ENCODE measurements at regions not wholly inside any gene's neighbourhood (a gene's known extent, or its start where the extent isn't known, plus 50 kb on each side); places are given as distances from the start of the nearest gene placed in this dataset.

GRCh38 chrX:11953615-11954014 lies 184.7 kb upstream of the FRMPD4 start:
- DNase-seq: no peak

- DNase-seq: no peak
Observed at GRCh38 chrX:11954176-11954575, 184.1 kb upstream of the FRMPD4 start.

- no peak for DNase-seq
Observed at GRCh38 chrX:11960031-11960430, 178.2 kb upstream of the FRMPD4 start.

- DNase-seq: no peak
Observed at GRCh38 chrX:11965436-11965835, 172.8 kb upstream of the FRMPD4 start.

GRCh38 chrX:11967986-11968869 lies 170.0 kb upstream of the FRMPD4 start:
- DNase-seq: no peak

GRCh38 chrX:11968991-11969390 lies 169.3 kb upstream of the FRMPD4 start:
- no peak for DNase-seq

GRCh38 chrX:11970578-11971359 lies 167.5 kb upstream of the FRMPD4 start:
- no peak for DNase-seq

GRCh38 chrX:11976663-11977062 lies 161.6 kb upstream of the FRMPD4 start:
- DNase-seq: no peak

GRCh38 chrX:11992271-11992670 lies 146.0 kb upstream of the FRMPD4 start:
- DNase-seq: no peak

- no peak for DNase-seq
Observed at GRCh38 chrX:11995146-11995545, 143.1 kb upstream of the FRMPD4 start.

GRCh38 chrX:11996810-11997209 lies 141.5 kb upstream of the FRMPD4 start:
- DNase-seq: no peak

- DNase-seq: no peak
Observed at GRCh38 chrX:11998944-11999343, 139.3 kb upstream of the FRMPD4 start.

- DNase-seq: no peak
Observed at GRCh38 chrX:12002876-12003275, 135.4 kb upstream of the FRMPD4 start.

GRCh38 chrX:12007881-12008280 lies 130.4 kb upstream of the FRMPD4 start:
- no peak for DNase-seq

GRCh38 chrX:12010436-12010835 lies 127.8 kb upstream of the FRMPD4 start:
- no peak for DNase-seq

- no peak for DNase-seq
Observed at GRCh38 chrX:12011075-12011474, 127.2 kb upstream of the FRMPD4 start.

- no peak for DNase-seq
Observed at GRCh38 chrX:12013211-12013618, 125.1 kb upstream of the FRMPD4 start.

GRCh38 chrX:12021698-12022097 lies 116.6 kb upstream of the FRMPD4 start:
- DNase-seq: no peak

- DNase-seq: no peak
Observed at GRCh38 chrX:12026481-12026880, 111.8 kb upstream of the FRMPD4 start.

GRCh38 chrX:12032082-12032481 lies 106.2 kb upstream of the FRMPD4 start:
- no peak for DNase-seq

- no peak for DNase-seq
Observed at GRCh38 chrX:12034741-12035140, 103.5 kb upstream of the FRMPD4 start.

- no peak for DNase-seq
Observed at GRCh38 chrX:12042615-12043014, 95.7 kb upstream of the FRMPD4 start.

GRCh38 chrX:12052109-12052508 lies 86.2 kb upstream of the FRMPD4 start:
- no peak for DNase-seq

- no peak for DNase-seq
Observed at GRCh38 chrX:12058087-12058486, 80.2 kb upstream of the FRMPD4 start.
